KMS-11 (cell line): ENCODE measurements at regions not wholly inside any gene's neighbourhood (a gene's known extent, or its start where the extent isn't known, plus 50 kb on each side); places are given as distances from the start of the nearest gene placed in this dataset.

Experiments
- H2AFZ ChIP-seq: fragments of 200-600 bp; sonication (generic); 2 replicates; pipeline ENCODE4 v1.6.1; 2016; ENCODE audit warnings: antibody characterized with exemption, mixed run types, low read depth
- H3K27ac ChIP-seq: fragments of 200-600 bp; sonication (generic); 2 replicates; pipeline ENCODE4 v1.6.1; 2016; ENCODE audit warnings: mild to moderate bottlenecking, mixed run types
- H3K27me3 ChIP-seq: fragments of 200-600 bp; sonication (generic); 2 replicates; pipeline ENCODE4 v1.6.1; 2017; ENCODE audit warnings: mild to moderate bottlenecking, low read depth, mixed run types, moderate library complexity; ENCODE audit not compliant: insufficient read depth
- H3K36me3 ChIP-seq: fragments of 200-600 bp; sonication (generic); 2 replicates; pipeline ENCODE4 v1.6.1; 2017; ENCODE audit warnings: mild to moderate bottlenecking, mixed run types; ENCODE audit not compliant: insufficient read depth
- H3K4me1 ChIP-seq: fragments of 200-600 bp; sonication (generic); 2 replicates; pipeline ENCODE4 v1.6.1; 2016; ENCODE audit warnings: mild to moderate bottlenecking, low read depth, mixed run types; ENCODE audit not compliant: poor library complexity, severe bottlenecking
- H3K4me2 ChIP-seq: fragments of 200-600 bp; sonication (generic); 2 replicates; pipeline ENCODE4 v1.7.0; 2016; ENCODE audit warnings: mild to moderate bottlenecking, mixed run types
- H3K4me3 ChIP-seq: fragments of 200-600 bp; sonication (generic); IDR thresholded peaks from 2 replicates; pipeline ENCODE4 v1.6.1; 2017; ENCODE audit warnings: low read depth, low read length, mixed read lengths; ENCODE audit not compliant: insufficient read depth
- H3K79me2 ChIP-seq: fragments of 200-600 bp; sonication (generic); 2 replicates; pipeline ENCODE4 v1.6.1; 2016; ENCODE audit warnings: low read depth, mixed run types; ENCODE audit not compliant: insufficient read depth
- H3K9ac ChIP-seq: fragments of 200-600 bp; sonication (generic); 2 replicates; pipeline ENCODE4 v1.6.1; 2016; ENCODE audit warnings: mild to moderate bottlenecking, mixed run types
- H4K20me1 ChIP-seq: fragments of 200-600 bp; sonication (generic); 2 replicates; pipeline ENCODE4 v1.6.1; 2016; ENCODE audit warnings: mild to moderate bottlenecking, mixed run types; ENCODE audit not compliant: insufficient read depth
- CTCF ChIP-seq: fragments of 200-600 bp; sonication (generic); conservative IDR thresholded peaks from 2 replicates; pipeline ENCODE4 v1.6.1; 2017; ENCODE audit warnings: low read depth, mild to moderate bottlenecking, antibody characterized with exemption, low read length, moderate library complexity, mixed read lengths

- Histone ChIP-seq H4K20me1 (no peaks in the 10 kb centered on the region), H3K4me2 (no peak overlapping the region), H3K9ac (no peak overlapping the region), H3K36me3 (no peaks in the 10 kb centered on the region), H3K79me2 (no peaks in the 10 kb centered on the region), H3K27me3 (no peaks in the 10 kb centered on the region), H3K4me1 (no peaks in the 10 kb centered on the region), H3K4me3 (no peak overlapping the region), H3K27ac (no peak overlapping the region), H2AFZ (no peak overlapping the region)
- no peak for TF ChIP-seq CTCF
Observed at GRCh38 chr16:16884451-16884850, 505.5 kb downstream of the NPIPA7 start.

- Histone ChIP-seq H3K9ac (no peak overlapping the region), H3K4me3 (no peak overlapping the region), H3K27me3 (no peaks in the 10 kb centered on the region), H3K4me1 (no peaks in the 10 kb centered on the region), H3K4me2 (no peak overlapping the region), H2AFZ (no peak overlapping the region), H3K79me2 (no peaks in the 10 kb centered on the region), H3K36me3 (no peaks in the 10 kb centered on the region), H4K20me1 (no peaks in the 10 kb centered on the region), H3K27ac (no peak overlapping the region)
- TF ChIP-seq CTCF = no peak
Observed at GRCh38 chr16:16887193-16887592, 508.3 kb downstream of the NPIPA7 start.

GRCh38 chr16:16890964-16891363, 512.0 kb downstream of the NPIPA7 start:
- TF ChIP-seq CTCF = no peak
- H2AFZ ChIP-seq = no peak overlapping the region
- H3K36me3 ChIP-seq = no peaks in the 10 kb centered on the region
- H3K79me2 ChIP-seq = no peaks in the 10 kb centered on the region
- no peak overlapping the region for H3K27ac ChIP-seq
- no peaks in the 10 kb centered on the region for H4K20me1 ChIP-seq
- H3K9ac ChIP-seq = no peak overlapping the region
- no peak overlapping the region for H3K4me2 ChIP-seq
- H3K4me1 ChIP-seq = no peaks in the 10 kb centered on the region
- no peak overlapping the region for H3K4me3 ChIP-seq
- no peaks in the 10 kb centered on the region for H3K27me3 ChIP-seq

GRCh38 chr16:16904601-16905000, 525.7 kb downstream of the NPIPA7 start:
- Histone ChIP-seq H3K27me3 (no peaks in the 10 kb centered on the region), H3K27ac (no peak overlapping the region), H3K4me2 (no peak overlapping the region), H3K4me3 (no peak overlapping the region), H3K4me1 (no peaks in the 10 kb centered on the region), H3K9ac (no peak overlapping the region), H3K79me2 (no peaks in the 10 kb centered on the region), H4K20me1 (no peaks in the 10 kb centered on the region), H3K36me3 (no peaks in the 10 kb centered on the region), H2AFZ (no peak overlapping the region)
- TF ChIP-seq CTCF = no peak

GRCh38 chr16:16905850-16906249, 526.9 kb downstream of the NPIPA7 start:
- H3K27ac ChIP-seq = no peak overlapping the region
- H2AFZ ChIP-seq = no peak overlapping the region
- no peaks in the 10 kb centered on the region for H3K27me3 ChIP-seq
- H3K4me2 ChIP-seq = no peak overlapping the region
- H3K79me2 ChIP-seq = no peaks in the 10 kb centered on the region
- H3K9ac ChIP-seq = no peak overlapping the region
- TF ChIP-seq CTCF = no peak
- H3K36me3 ChIP-seq = no peaks in the 10 kb centered on the region
- no peak overlapping the region for H3K4me3 ChIP-seq
- H4K20me1 ChIP-seq = no peaks in the 10 kb centered on the region
- no peaks in the 10 kb centered on the region for H3K4me1 ChIP-seq
